Embryonic facial prominence (tissue), 1 donor: ENCODE measurements at regions not wholly inside any gene's neighbourhood (a gene's known extent, or its start where the extent isn't known, plus 50 kb on each side); places are given as distances from the start of the nearest gene placed in this dataset.
"Not testable (repeated sequence)": the region's sequence is repeated elsewhere in the genome, so short reads cannot be mapped to it uniquely, and the experiment has no call there.

Experiments used
- DNase-seq: peaks from one replicate; pipeline ENCODE4 v3.0.0-alpha.2; 2016; ENCODE audit errors: extremely low spot score

GRCh38 chr12:90829044-90829443 is 125.9 kb downstream of the CCER1 start:
- DNase-seq = no peak

DNA sequence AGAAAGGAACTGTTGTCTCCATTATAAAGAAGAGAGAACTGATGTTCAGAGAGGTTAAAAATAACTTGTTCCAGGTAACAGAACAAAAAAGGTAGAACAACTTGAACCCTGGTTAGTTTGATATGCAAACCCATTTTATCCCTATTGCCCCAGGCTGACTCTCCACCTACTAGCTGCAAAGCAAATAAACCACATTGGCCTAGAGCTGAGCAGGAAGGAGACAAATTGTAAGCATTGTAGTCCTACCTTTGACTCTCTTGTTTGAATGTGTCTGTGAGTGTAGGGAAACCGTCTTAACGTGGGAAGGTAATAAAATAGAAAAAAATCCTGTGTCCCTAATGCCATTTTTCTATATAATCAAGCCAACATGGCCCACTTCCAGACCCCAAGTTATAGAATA is 126.4 kb downstream of the CCER1 start:
- DNase-seq = no peak

- no peak for DNase-seq
These were observed 127.4 kb downstream of the CCER1 start for GRCh38 chr12:90827567-90827966.

GRCh38 chr12:90826036-90826435 is 128.9 kb downstream of the CCER1 start:
- DNase-seq = no peak

GRCh38 chr12:90823859-90824258 is 131.1 kb downstream of the CCER1 start:
- no peak for DNase-seq

DNA sequence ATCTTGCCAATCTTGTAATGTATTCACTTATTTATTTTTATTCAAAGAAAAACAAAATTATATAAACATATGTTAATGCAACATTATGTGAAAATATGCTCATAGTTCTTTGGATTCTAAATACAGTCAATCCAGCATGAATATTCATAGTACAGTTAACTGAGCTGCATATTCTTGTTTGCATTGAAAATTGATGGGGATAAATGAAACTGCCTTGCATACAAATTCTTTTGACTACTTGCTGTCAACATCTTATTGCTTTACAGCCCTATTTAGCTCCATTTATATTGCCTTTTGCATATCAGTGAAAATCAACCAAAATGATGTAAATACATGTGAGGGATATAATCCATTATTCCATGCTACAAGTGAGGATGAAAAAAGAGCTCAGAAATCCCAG is 135.3 kb downstream of the CCER1 start:
- no peak for DNase-seq

- DNase-seq = no peak
These were observed 138.5 kb downstream of the CCER1 start for GRCh38 chr12:90816353-90817089.

- DNase-seq = no peak
These were observed 145.0 kb downstream of the CCER1 start for GRCh38 chr12:90809940-90810339.

DNA sequence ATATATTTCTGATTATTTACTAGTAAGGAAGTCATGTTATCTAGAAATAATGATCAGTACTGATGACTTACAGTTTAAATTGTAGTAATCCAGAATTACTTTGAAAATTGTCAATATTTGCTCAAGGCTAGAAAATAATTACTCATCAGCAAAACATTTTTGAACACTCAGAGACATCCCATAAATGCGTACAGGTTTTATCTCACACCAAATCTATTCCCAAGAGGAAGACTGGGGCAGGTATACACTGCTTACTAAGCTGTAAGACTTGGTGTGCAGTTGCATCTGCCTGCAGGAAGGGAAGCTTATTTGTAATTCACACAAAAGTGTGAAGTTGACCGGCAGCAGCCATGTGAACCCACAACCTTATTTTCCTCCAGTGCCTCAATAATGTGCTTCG is 146.4 kb downstream of the CCER1 start:
- no peak for DNase-seq

GRCh38 chr12:90802727-90803126 is 152.2 kb downstream of the CCER1 start:
- DNase-seq = no peak

GRCh38 chr12:90801776-90802175 is 153.2 kb downstream of the CCER1 start:
- no peak for DNase-seq

DNA sequence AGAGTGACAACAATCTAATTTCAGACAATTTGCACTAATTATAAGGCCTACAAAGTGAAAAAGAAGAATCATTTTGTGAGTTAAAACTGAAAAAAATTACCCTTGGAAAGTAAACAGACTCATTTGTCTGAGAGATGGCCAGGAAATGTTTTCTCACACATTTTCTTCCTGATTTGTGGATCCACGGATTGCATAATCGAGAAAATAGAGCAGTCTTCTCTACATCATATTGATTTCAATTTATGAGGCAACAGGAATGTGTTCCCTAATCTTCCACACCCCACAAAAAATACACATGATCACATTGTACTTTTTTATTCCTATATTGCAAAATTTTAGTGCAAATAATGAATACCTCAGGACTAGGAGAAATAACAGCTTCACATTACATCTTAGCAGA is 160.8 kb downstream of the CCER1 start:
- no peak for DNase-seq

DNA sequence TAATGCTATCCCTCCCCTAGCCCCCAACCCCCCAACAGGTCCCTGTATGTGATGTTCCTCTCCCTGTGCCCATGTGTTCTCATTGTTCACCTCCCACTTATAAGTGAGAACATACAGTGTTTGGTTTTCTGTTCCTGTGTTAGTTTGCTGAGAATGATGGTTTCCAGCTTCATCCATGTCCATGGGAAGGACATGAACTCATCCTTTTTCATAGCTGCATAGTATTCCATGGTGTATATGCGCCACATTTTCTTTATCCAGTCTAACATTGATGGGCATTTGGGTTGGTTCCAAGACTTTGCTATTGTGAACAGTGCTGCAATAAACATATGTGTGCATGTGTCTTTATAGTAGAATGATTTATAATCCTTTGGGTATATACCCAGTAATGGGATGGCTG is 162.3 kb downstream of the CCER1 start:
- not testable (repeated sequence) for DNase-seq

GRCh38 chr12:90791445-90791844 is 163.5 kb downstream of the CCER1 start:
- DNase-seq = no peak

GRCh38 chr12:90790747-90791146 is 164.2 kb downstream of the CCER1 start:
- DNase-seq = no peak

GRCh38 chr12:90773491-90773890 is 181.5 kb downstream of the CCER1 start:
- DNase-seq = no peak

GRCh38 chr12:90770861-90771260 is 184.1 kb downstream of the CCER1 start:
- DNase-seq = no peak

DNA sequence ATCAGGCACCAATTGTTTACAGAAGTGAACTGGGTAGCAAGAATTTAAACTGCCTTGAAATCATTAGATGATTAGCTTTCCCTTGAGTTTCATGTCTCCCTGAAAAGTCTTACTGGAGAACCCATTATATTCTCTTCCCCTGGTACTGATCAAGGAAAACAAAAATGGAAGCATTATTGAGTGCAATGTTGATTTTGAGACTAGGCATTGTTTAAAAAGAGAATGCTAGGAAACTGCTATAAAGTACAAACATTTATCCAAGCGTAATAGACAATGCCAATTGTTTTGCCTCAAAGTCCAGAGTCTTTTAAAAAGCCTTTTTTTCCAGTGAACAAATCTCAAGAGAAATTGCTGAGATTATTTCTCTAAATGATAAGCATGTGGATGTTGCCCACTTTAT is 197.0 kb downstream of the CCER1 start:
- no peak for DNase-seq

DNA sequence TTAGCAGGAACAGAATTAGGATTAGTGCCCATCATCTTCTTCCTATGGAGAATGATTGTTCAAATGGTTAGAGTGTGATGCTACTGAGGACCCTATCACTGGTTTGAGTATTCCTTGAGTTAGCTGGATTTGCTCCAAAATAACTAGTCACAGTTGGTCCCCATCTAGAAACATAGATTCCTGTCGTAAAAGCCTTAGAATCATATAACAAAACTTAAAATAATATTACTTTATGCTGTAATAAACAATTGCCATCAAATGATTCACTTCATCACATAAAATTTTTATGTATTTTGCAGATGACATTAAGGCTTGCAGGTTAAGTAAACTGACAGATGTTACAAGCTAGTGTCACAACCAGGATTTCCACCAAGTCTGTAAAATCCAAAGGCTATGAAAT is 209.8 kb downstream of the CCER1 start:
- DNase-seq = no peak

GRCh38 chr12:90741611-90742010 is 213.4 kb downstream of the CCER1 start:
- DNase-seq = no peak

GRCh38 chr12:90729736-90730135 is 225.2 kb downstream of the CCER1 start:
- no peak for DNase-seq

DNA sequence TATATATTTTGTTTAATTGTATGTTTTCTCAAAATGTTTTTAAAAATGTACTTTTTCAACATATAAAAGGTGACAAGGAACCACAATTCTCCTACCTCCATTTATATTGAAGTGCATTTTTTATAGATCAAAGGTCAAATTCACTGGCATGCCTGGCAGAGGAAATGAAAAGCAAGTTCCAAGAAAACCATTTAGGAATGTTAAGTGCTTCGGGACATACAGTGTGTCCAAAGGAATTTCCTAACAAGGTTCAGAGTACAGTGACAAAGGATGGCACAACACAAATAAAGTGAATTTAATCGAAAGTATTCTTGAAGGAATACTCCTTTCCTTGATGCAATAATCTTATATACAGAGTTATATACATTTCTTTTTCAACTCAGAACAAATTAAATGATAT is 242.3 kb downstream of the CCER1 start:
- no peak for DNase-seq

- no peak for DNase-seq
These were observed 244.3 kb downstream of the CCER1 start for GRCh38 chr12:90710711-90711110.

DNA sequence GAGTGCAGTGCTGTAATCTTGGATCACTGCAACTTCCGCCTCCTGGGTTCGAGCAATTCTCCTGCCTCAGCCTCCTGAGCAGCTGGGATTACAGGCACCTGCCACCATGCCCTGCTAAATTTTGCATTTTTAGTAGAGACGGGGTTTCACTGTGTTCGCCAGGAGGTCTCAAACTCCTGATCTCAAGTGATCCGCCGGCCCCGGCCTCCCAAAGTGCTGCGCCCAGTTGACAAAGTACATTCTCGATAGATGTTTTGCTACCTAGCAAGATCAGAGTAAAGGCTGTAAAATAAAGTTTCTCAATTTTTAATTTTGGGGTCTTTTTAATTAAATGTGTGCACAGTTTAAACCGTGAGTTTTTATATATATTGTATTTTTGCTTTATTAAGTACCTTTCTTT is 248.9 kb downstream of the CCER1 start:
- DNase-seq = no peak
